ENCODE measurements at regions not wholly inside any gene's neighbourhood (a gene's known extent, or its start where the extent isn't known, plus 50 kb on each side); places are given as distances from the start of the nearest gene placed in this dataset.
A peak's percentile ranks its signal among the peaks of the same experiment; 100 is the strongest.

GRCh38 chr9:89984214-89984613 lies 379.4 kb downstream of the GADD45G start:
- DNase-seq, result no peak

GRCh38 chr9:89985068-89985467 lies 380.3 kb downstream of the GADD45G start:
- DNase-seq, result no peak

- DNase-seq, result no peak
Observed at GRCh38 chr9:89986190-89986589, 381.4 kb downstream of the GADD45G start.

GRCh38 chr9:89988458-89988857 lies 383.6 kb downstream of the GADD45G start:
- DNase-seq, result no peak

GRCh38 chr9:89991204-89991790 lies 386.5 kb downstream of the GADD45G start:
- no peak for DNase-seq

- DNase-seq, result no peak
Observed at GRCh38 chr9:89992326-89993198, 387.8 kb downstream of the GADD45G start.

- DNase-seq, result no peak
Observed at GRCh38 chr9:89993678-89994630, 389.1 kb downstream of the GADD45G start.

- no peak for DNase-seq
Observed at GRCh38 chr9:89994988-89995613, 390.3 kb downstream of the GADD45G start.

GRCh38 chr9:89996116-89996515 lies 391.3 kb downstream of the GADD45G start:
- no peak for DNase-seq

- no peak for DNase-seq
Observed at GRCh38 chr9:89996773-89997172, 392.0 kb downstream of the GADD45G start.

- DNase-seq, result no peak
Observed at GRCh38 chr9:89998633-89999032, 393.8 kb downstream of the GADD45G start.

GRCh38 chr9:89999176-89999533 lies 394.3 kb downstream of the GADD45G start:
- no peak for DNase-seq

- DNase-seq, result peak in 3 of 4 experiments; percentile 9 to 23 (median 11)
Observed at GRCh38 chr9:89999534-90000370, 394.9 kb downstream of the GADD45G start.

- no peak for DNase-seq
Observed at GRCh38 chr9:90000925-90001324, 396.1 kb downstream of the GADD45G start.

- DNase-seq, result no peak
Observed at GRCh38 chr9:90001747-90002146, 396.9 kb downstream of the GADD45G start.

GRCh38 chr9:90002397-90003271 lies 397.8 kb downstream of the GADD45G start:
- no peak for DNase-seq

- no peak for DNase-seq
Observed at GRCh38 chr9:90005388-90005787, 400.6 kb downstream of the GADD45G start.

GRCh38 chr9:90007516-90008440 lies 403.0 kb downstream of the GADD45G start:
- DNase-seq, result no peak

GRCh38 chr9:90009447-90009846 lies 404.6 kb downstream of the GADD45G start:
- no peak for DNase-seq

GRCh38 chr9:90010793-90011192 lies 406.0 kb downstream of the GADD45G start:
- no peak for DNase-seq
